H1 (cell line): ENCODE measurements at regions not wholly inside any gene's neighbourhood (a gene's known extent, or its start where the extent isn't known, plus 50 kb on each side); places are given as distances from the start of the nearest gene placed in this dataset.

Source experiments
- CTCF ChIA-PET: fragments of 300-600 bp; sonication (Branson Sonifier 250); formaldehyde crosslinking; loops from one replicate; lab custom pipeline; 2021; ENCODE audit not compliant: partially characterized antibody; lab: Charles Lee
- POLR2A ChIA-PET: fragments of 300-600 bp; sonication (Branson Sonifier 250); formaldehyde crosslinking; loops from one replicate; lab custom pipeline; 2021; ENCODE audit warnings: inconsistent platforms; ENCODE audit not compliant: partially characterized antibody; lab: Charles Lee
- DNase-seq, 2 experiments: peaks; one replicate each; pipeline versions ENCODE4 v3.0.0 to v3.0.0-alpha.2; 2010 to 2022; ENCODE audit warnings: low spot score in 2 of 2, low read depth in 1 of 2, mixed read lengths in 1 of 2
- FAIRE-seq: peaks from 2 replicates; lab custom pipeline; 2011; peaks lifted over from hg19 to GRCh38; lab: Jason Lieb, UNC
- H2AFZ ChIP-seq: 2 replicates; pipeline ENCODE4 v1.8.1; 2012; ENCODE audit warnings: low read length, inconsistent platforms
- H2AK5ac ChIP-seq: 2 replicates; pipeline ENCODE4 v1.6.1; 2013; ENCODE audit warnings: low read depth, low read length
- H2BK120ac ChIP-seq: replicated peaks from 2 replicates; pipeline ENCODE3; 2013; ENCODE audit warnings: low read depth, low read length, inconsistent platforms
- H2BK12ac ChIP-seq: 2 replicates; pipeline ENCODE4 v1.6.1; 2013; ENCODE audit warnings: low read depth, low read length
- H2BK15ac ChIP-seq: 2 replicates; pipeline ENCODE4 v1.6.1; 2013; ENCODE audit warnings: low read length
- H2BK20ac ChIP-seq: 2 replicates; pipeline ENCODE4 v1.6.1; 2013; ENCODE audit warnings: low read length
- H2BK5ac ChIP-seq: 2 replicates; pipeline ENCODE4 v1.6.1; 2013; ENCODE audit warnings: low read depth, low read length
- H3K14ac ChIP-seq: 2 replicates; pipeline ENCODE4 v1.6.1; 2013; ENCODE audit warnings: inconsistent platforms; ENCODE audit not compliant: insufficient read length
- H3K18ac ChIP-seq: 2 replicates; pipeline ENCODE4 v1.6.1; 2013; ENCODE audit warnings: low read length; ENCODE audit errors: extremely low read depth
- H3K23ac ChIP-seq: 2 replicates; pipeline ENCODE4 v1.6.1; 2013; ENCODE audit warnings: inconsistent platforms; ENCODE audit not compliant: insufficient read length
- H3K23me2 ChIP-seq: 2 replicates; pipeline ENCODE4 v1.6.1; 2013; ENCODE audit warnings: low read depth, low read length
- H3K27ac ChIP-seq: 2 replicates; pipeline ENCODE4 v1.6.1; 2011; ENCODE audit warnings: low read depth, low read length, inconsistent platforms
- H3K27me3 ChIP-seq, 4 experiments: replicated peaks in 1 of 4; 1 replicate in 1 of 4; 2 replicates in 3 of 4; pipeline versions ENCODE4 v1.6.1 to v1.8.1; 2011 to 2013; ENCODE audit warnings: low read length in 3 of 4, mild to moderate bottlenecking in 3 of 4, inconsistent platforms in 2 of 4, mixed read lengths in 2 of 4, moderate library complexity in 1 of 4; ENCODE audit not compliant: control insufficient read depth in 3 of 4, insufficient read depth in 3 of 4; ENCODE audit errors: extremely low read depth in 1 of 4
- H3K36me3 ChIP-seq, 4 experiments: 2 replicates each; pipeline versions ENCODE4 v1.6.1 to v1.8.1; 2011 to 2013; ENCODE audit warnings: mild to moderate bottlenecking in 4 of 4, low read length in 3 of 4, moderate library complexity in 2 of 4, control low read depth in 1 of 4, inconsistent platforms in 1 of 4; ENCODE audit not compliant: insufficient read depth in 4 of 4, control insufficient read depth in 2 of 4
- H3K4ac ChIP-seq: replicated peaks from 2 replicates; pipeline ENCODE3; 2013; ENCODE audit warnings: low read length, low read depth, mixed read lengths, inconsistent platforms; ENCODE audit not compliant: insufficient read length
- H3K4me1 ChIP-seq, 4 experiments: replicated peaks in 1 of 4; 1 replicate in 1 of 4; 2 replicates in 3 of 4; pipeline versions ENCODE4 v1.6.1 to v1.8.1; 2011 to 2013; ENCODE audit warnings: low read length in 3 of 4, inconsistent platforms in 2 of 4, mixed read lengths in 1 of 4; ENCODE audit not compliant: insufficient read depth in 4 of 4, control insufficient read depth in 3 of 4
- H3K4me2 ChIP-seq, 2 experiments: 2 replicates each; pipeline versions ENCODE4 v1.6.1 to v1.8.1; 2011 to 2013; ENCODE audit warnings: low read depth in 2 of 2, low read length in 2 of 2, control low read depth in 1 of 2, inconsistent platforms in 1 of 2, mild to moderate bottlenecking in 1 of 2; ENCODE audit not compliant: insufficient read depth in 1 of 2
- H3K4me3 ChIP-seq, 4 experiments: fragments of 200-600, 300-600 bp in 1 of 4; sonication (generic), shearing (Covaris generic), sonication (Bioruptor Twin) in 1 of 4; 2 replicates each; pipeline versions ENCODE4 v1.5.1 to v1.8.1; 2011 to 2016; ENCODE audit warnings: low read length in 4 of 4, low read depth in 3 of 4, control low read depth in 2 of 4, inconsistent platforms in 2 of 4, mild to moderate bottlenecking in 2 of 4, mixed read lengths in 1 of 4, moderate library complexity in 1 of 4; ENCODE audit not compliant: insufficient read depth in 2 of 4; ENCODE audit errors: extremely low read depth in 1 of 4
- H3K56ac ChIP-seq: replicated peaks from 2 replicates; pipeline ENCODE3; 2013; ENCODE audit warnings: low read depth, mild to moderate bottlenecking, mixed read lengths, low read length, inconsistent platforms; ENCODE audit not compliant: insufficient read length
- H3K79me1 ChIP-seq: 2 replicates; pipeline ENCODE4 v1.6.1; 2013; ENCODE audit warnings: low read depth, low read length, control low read depth
- H3K79me2 ChIP-seq, 2 experiments: 2 replicates each; pipeline versions ENCODE4 v1.6.1 to v1.8.1; 2012 to 2013; ENCODE audit warnings: low read length in 2 of 2, mild to moderate bottlenecking in 2 of 2, inconsistent platforms in 1 of 2; ENCODE audit not compliant: insufficient read depth in 2 of 2, control insufficient read depth in 1 of 2
- H3K9ac ChIP-seq, 4 experiments: replicated peaks in 1 of 4; 1 replicate in 1 of 4; 2 replicates in 3 of 4; pipeline versions ENCODE4 v1.6.1 to v1.8.1; 2011 to 2013; ENCODE audit warnings: low read depth in 3 of 4, low read length in 3 of 4, control low read depth in 2 of 4, mild to moderate bottlenecking in 2 of 4, moderate library complexity in 2 of 4, inconsistent platforms in 1 of 4; ENCODE audit errors: extremely low read depth in 1 of 4
- H3K9me3 ChIP-seq, 2 experiments: 2 replicates each; pipeline versions ENCODE4 v1.6.1 to v1.8.1; 2012 to 2013; ENCODE audit warnings: mild to moderate bottlenecking in 2 of 2, moderate library complexity in 2 of 2, control low read depth in 1 of 2, inconsistent platforms in 1 of 2, low read depth in 1 of 2, low read length in 1 of 2, mixed read lengths in 1 of 2; ENCODE audit not compliant: insufficient read depth in 2 of 2
- H4K20me1 ChIP-seq, 2 experiments: replicated peaks in 1 of 2; 2 replicates each; pipeline versions ENCODE3 to v1.8.1; 2011 to 2013; ENCODE audit warnings: inconsistent platforms in 2 of 2, low read length in 2 of 2, mild to moderate bottlenecking in 1 of 2; ENCODE audit not compliant: insufficient read depth in 2 of 2, control insufficient read depth in 1 of 2
- H4K5ac ChIP-seq: 2 replicates; pipeline ENCODE4 v1.6.1; 2013; ENCODE audit warnings: low read length, low read depth, mixed read lengths, inconsistent platforms; ENCODE audit not compliant: insufficient read length
- H4K8ac ChIP-seq: 2 replicates; pipeline ENCODE4 v1.8.0; 2013; ENCODE audit warnings: mild to moderate bottlenecking, moderate library complexity, low read length, inconsistent platforms; ENCODE audit not compliant: insufficient read depth; ENCODE audit errors: extremely low read depth
- H4K91ac ChIP-seq: replicated peaks from 2 replicates; pipeline ENCODE3; 2013; ENCODE audit warnings: low read length, mixed read lengths, inconsistent platforms; ENCODE audit not compliant: insufficient read length
- CBX5 ChIP-seq: fragments of 300-800, 300-1000 bp; sonication (generic); IDR thresholded peaks from 2 replicates; pipeline ENCODE4 v1.7.1; 2016; ENCODE audit warnings: antibody characterized with exemption, low read length, low read depth
- GTF2F1 ChIP-seq: IDR thresholded peaks from 2 replicates; pipeline ENCODE4 v1.6.1; 2012; ENCODE audit warnings: low read depth, low read length, improper control_type of control experiment, borderline replicate concordance
- JUN ChIP-seq: IDR thresholded peaks from 2 replicates; pipeline ENCODE4 v1.6.1; 2011; ENCODE audit warnings: low read depth, mild to moderate bottlenecking, improper control_type of control experiment, low read length
- KDM1A ChIP-seq: fragments of 200-600, 300-600 bp; sonication (generic); IDR thresholded peaks from 2 replicates; pipeline ENCODE4 v1.7.1; 2016; ENCODE audit warnings: mild to moderate bottlenecking, low read length, borderline replicate concordance
- POLR2A ChIP-seq, 2 experiments: IDR thresholded peaks; 1 replicate in 1 of 2; 2 replicates in 1 of 2; pipeline ENCODE4 v1.6.1; 2011; ENCODE audit warnings: low read depth in 2 of 2, low read length in 2 of 2, mild to moderate bottlenecking in 2 of 2; ENCODE audit errors: control extremely low read depth in 1 of 2
- RXRA ChIP-seq: IDR thresholded peaks from 2 replicates; pipeline ENCODE4 v1.6.1; 2011; ENCODE audit warnings: low read depth, mild to moderate bottlenecking, low read length, moderate library complexity; ENCODE audit not compliant: insufficient read depth
- SIRT6 ChIP-seq: IDR thresholded peaks from one replicate; pipeline ENCODE4 v1.7.1; 2012; ENCODE audit warnings: low read length, inconsistent platforms
- TAF7 ChIP-seq: optimal IDR thresholded peaks from 2 replicates; pipeline ENCODE3; 2011; ENCODE audit warnings: low read depth, mild to moderate bottlenecking, inconsistent platforms, low read length, moderate library complexity, borderline replicate concordance
- WGBS, 2 experiments: shearing (Covaris generic) in 1 of 2; methylation state at CpG; one replicate each; pipeline versions ENCODE4 v1.1.6 to v1.1.7; 2013 to 2015; ENCODE audit warnings: low lambda C conversion rate in 2 of 2, mixed read lengths in 2 of 2, inconsistent platforms in 1 of 2, low coverage in 1 of 2, missing lambda C conversion rate in 1 of 2; ENCODE audit not compliant: insufficient replicate concordance in 2 of 2, insufficient coverage in 1 of 2, insufficient read length in 1 of 2; ENCODE audit errors: extremely low coverage in 1 of 2, missing lambda C conversion rate in 1 of 2; 5-methylcytosine and 5-hydroxymethylcytosine counted together

GRCh38 chrX:28324321-28324721 is 262.9 kb upstream of the IL1RAPL1 start:
- no peaks in the 10 kb centered on the region for H4K20me1 ChIP-seq
- H4K91ac ChIP-seq = no peak overlapping the region
- no peak overlapping the region for H3K4me3 ChIP-seq
- no peak overlapping the region for H4K5ac ChIP-seq
- no peak overlapping the region for H3K14ac ChIP-seq
- ChIA-PET CTCF (interaction anchor here (0.5 kb wide), 1 partner anchor 382 kb away, joined by 4 read pairs; no protein-coding TSS in a partner anchor), POLR2A (no interaction called here)
- 0 out of 4 replicates have a peak overlapping the region, but pooled peaks of 1 of the 2 experiments have one; percentile 34 for H3K4me2 ChIP-seq
- peaks cover 0 to 10% (median 5%) of the 10 kb centered on the region in 4 experiments; a peak in 5 of 7 replicates for H3K4me1 ChIP-seq
- no peak overlapping the region for H3K9ac ChIP-seq
- no peak overlapping the region for H2AFZ ChIP-seq
- no peaks in the 10 kb centered on the region for H3K79me2 ChIP-seq
- no peaks in the 10 kb centered on the region for H3K79me1 ChIP-seq
- no peak overlapping the region for H2BK15ac ChIP-seq
- FAIRE-seq = peak; percentile 45
- H2BK12ac ChIP-seq = no peak overlapping the region
- no peak overlapping the region for H2BK5ac ChIP-seq
- no peak overlapping the region for H3K4ac ChIP-seq
- no peak overlapping the region for H3K23ac ChIP-seq
- no peak overlapping the region for H3K18ac ChIP-seq
- no peaks in the 10 kb centered on the region for H3K36me3 ChIP-seq
- H2BK20ac ChIP-seq = no peak overlapping the region
- H3K56ac ChIP-seq = no peak overlapping the region
- H4K8ac ChIP-seq = no peak overlapping the region
- no peaks in the 10 kb centered on the region for H3K23me2 ChIP-seq
- no peak for DNase-seq
- no peak overlapping the region for H2BK120ac ChIP-seq
- WGBS, 2 experiments = 11% methylated on average over 4 of the region's 5 CpGs; no CpG with 5 or more reads in 1 of the 2 experiments
- no peaks in the 10 kb centered on the region for H3K9me3 ChIP-seq
- H3K27me3 ChIP-seq = peaks cover 0 to 14% (median 2%) of the 10 kb centered on the region in 4 experiments; a peak in 2 of 7 replicates
- no peak overlapping the region for H3K27ac ChIP-seq
- no peak overlapping the region for H2AK5ac ChIP-seq
- no peak for TF ChIP-seq POLR2A (IDR thresholded peaks at IDR 0.05; ENCODE audit: control extremely low read depth in 1 of 2, low read depth in 2 of 2, low read length in 2 of 2)
- TF ChIP-seq TAF7 = no peak
- TF ChIP-seq GTF2F1 = no peak
- no peak for TF ChIP-seq RXRA
- TF ChIP-seq CBX5 = no peak
- TF ChIP-seq SIRT6 = no peak
- TF ChIP-seq KDM1A = no peak
- no peak for TF ChIP-seq JUN
